AG04450 (cell line): ENCODE measurements at regions not wholly inside any gene's neighbourhood (a gene's known extent, or its start where the extent isn't known, plus 50 kb on each side); places are given as distances from the start of the nearest gene placed in this dataset.

Source experiments
- CTCF ChIA-PET: fragments of 300-600, 350-600 bp; formaldehyde crosslinking; extraction: SDS; loops from one replicate; lab custom pipeline; 2022; ENCODE audit warnings: antibody characterized with exemption, inconsistent platforms; lab: Charles Lee
- POLR2A ChIA-PET: fragments of 350-600 bp; formaldehyde crosslinking; extraction: SDS; loops from one replicate; lab custom pipeline; 2021; ENCODE audit warnings: antibody characterized with exemption, inconsistent platforms; lab: Yijun Ruan, JAX
- DNase-seq: peaks from one replicate; pipeline ENCODE4 v3.0.0-alpha.2; 2011; ENCODE audit warnings: low read depth, low spot score
- H3K27ac ChIP-seq: one replicate; pipeline ENCODE4 v1.5.1; 2012; ENCODE audit warnings: low read depth, low read length, control low read depth
- H3K27me3 ChIP-seq: one replicate; pipeline ENCODE4 v1.6.0; 2012; ENCODE audit warnings: low read length; ENCODE audit not compliant: control insufficient read depth, insufficient read depth
- H3K4me3 ChIP-seq: 2 replicates; pipeline ENCODE4 v1.5.1; 2011; ENCODE audit warnings: mild to moderate bottlenecking, low read depth, low read length, control low read depth
- H3K9me3 ChIP-seq: 2 replicates; pipeline ENCODE4 v1.5.1; 2012; ENCODE audit warnings: low read length; ENCODE audit not compliant: control insufficient read depth, insufficient read depth
- CTCF ChIP-seq: IDR thresholded peaks from 2 replicates; pipeline ENCODE4 v1.5.1; 2011; ENCODE audit warnings: low read depth, low read length, control low read depth, inconsistent platforms

- Histone ChIP-seq H3K27me3 (no peaks in the 10 kb centered on the region), H3K27ac (no peak overlapping the region), H3K4me3 (no peak overlapping the region), H3K9me3 (peaks cover 40% of the 10 kb centered on the region)
- no peak for TF ChIP-seq CTCF
- POLR2A ChIA-PET: no interaction called here
- CTCF ChIA-PET: no interaction called here
- DNase-seq: no peak
Observed at GRCh38 chr2:16160281-16161084, 220.1 kb downstream of the MYCN start.

GRCh38 chr2:16156411-16156810 lies 216.1 kb downstream of the MYCN start:
- Histone ChIP-seq H3K27me3 (no peaks in the 10 kb centered on the region), H3K4me3 (no peak overlapping the region), H3K9me3 (peaks cover 43% of the 10 kb centered on the region), H3K27ac (no peak overlapping the region)
- CTCF ChIA-PET: no interaction called here
- no peak for DNase-seq
- TF ChIP-seq CTCF: no peak
- POLR2A ChIA-PET: no interaction called here

GRCh38 chr2:16155766-16156165 lies 215.4 kb downstream of the MYCN start:
- H3K27ac ChIP-seq: no peak overlapping the region
- H3K9me3 ChIP-seq: peaks cover 37% of the 10 kb centered on the region
- no peak for TF ChIP-seq CTCF
- ChIA-PET POLR2A (no interaction called here), CTCF (no interaction called here)
- no peak overlapping the region for H3K4me3 ChIP-seq
- H3K27me3 ChIP-seq: no peaks in the 10 kb centered on the region
- no peak for DNase-seq

- CTCF ChIA-PET: no interaction called here
- DNase-seq: no peak
- Histone ChIP-seq H3K4me3 (no peak overlapping the region), H3K27me3 (no peaks in the 10 kb centered on the region), H3K9me3 (peaks cover 34% of the 10 kb centered on the region), H3K27ac (no peak overlapping the region)
- POLR2A ChIA-PET: no interaction called here
- TF ChIP-seq CTCF: no peak
Observed at GRCh38 chr2:16155366-16155765, 215.0 kb downstream of the MYCN start.

- peaks cover 34% of the 10 kb centered on the region for H3K9me3 ChIP-seq
- H3K27ac ChIP-seq: no peak overlapping the region
- no peak for TF ChIP-seq CTCF
- ChIA-PET POLR2A (no interaction called here), CTCF (no interaction called here)
- H3K27me3 ChIP-seq: no peaks in the 10 kb centered on the region
- DNase-seq: no peak
- no peak overlapping the region for H3K4me3 ChIP-seq
Observed at GRCh38 chr2:16154501-16155280, 214.3 kb downstream of the MYCN start.
